ENCODE measurements at regions not wholly inside any gene's neighbourhood (a gene's known extent, or its start where the extent isn't known, plus 50 kb on each side); places are given as distances from the start of the nearest gene placed in this dataset.

- no peak for DNase-seq
Measured at GRCh38 chr2:71950256-71951082, 197.2 kb downstream of the CYP26B1 start.

- DNase-seq = no peak
Measured at GRCh38 chr2:71949537-71949798, 198.2 kb downstream of the CYP26B1 start.

- no peak for DNase-seq
Measured at GRCh38 chr2:71948781-71949536, 198.7 kb downstream of the CYP26B1 start.

DNA sequence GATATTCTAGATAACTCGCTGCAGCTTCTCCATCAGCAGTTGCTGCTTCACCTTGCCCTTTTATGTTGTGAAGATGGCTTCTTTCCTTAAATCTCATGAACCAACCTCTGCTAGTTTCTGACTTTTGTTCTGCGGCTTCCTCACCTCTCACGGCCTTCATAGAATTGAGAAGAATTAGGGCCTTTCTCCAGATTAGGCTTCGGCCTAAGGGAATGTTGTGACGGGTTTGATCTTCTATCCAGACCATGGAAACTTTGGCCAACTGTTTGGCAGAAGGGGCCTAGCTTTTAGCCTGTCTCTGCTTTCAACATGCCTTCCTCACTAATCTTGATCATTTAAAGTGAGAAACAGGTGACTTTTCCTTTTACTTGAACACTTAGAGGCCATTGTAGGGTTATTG is 199.9 kb downstream of the CYP26B1 start:
- DNase-seq = no peak

DNA sequence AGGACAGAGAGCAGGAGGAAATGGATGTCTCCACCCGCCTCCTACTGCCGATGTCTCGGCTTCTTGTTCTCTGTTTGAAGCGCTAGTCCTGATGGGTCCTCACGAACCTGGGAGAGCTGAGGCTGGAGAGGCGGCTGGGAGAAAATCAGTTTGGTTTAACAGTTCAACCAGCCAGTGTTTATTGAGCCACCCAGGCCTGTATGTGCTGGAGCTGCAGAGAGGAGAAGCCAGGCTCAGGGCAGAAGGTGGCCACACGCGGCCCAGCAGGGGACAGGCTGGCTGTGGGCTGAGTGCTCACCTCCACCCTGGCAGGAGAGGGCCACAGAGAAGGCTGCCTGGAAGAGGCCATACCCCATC is 202.1 kb downstream of the CYP26B1 start:
- DNase-seq = no peak

GRCh38 chr2:71944806-71945602 is 202.7 kb downstream of the CYP26B1 start:
- no peak for DNase-seq

GRCh38 chr2:71944183-71944550 is 203.5 kb downstream of the CYP26B1 start:
- DNase-seq = no peak

- DNase-seq = no peak
Measured at GRCh38 chr2:71943238-71944182, 204.2 kb downstream of the CYP26B1 start.

GRCh38 chr2:71941726-71942525 is 205.7 kb downstream of the CYP26B1 start:
- no peak for DNase-seq

DNA sequence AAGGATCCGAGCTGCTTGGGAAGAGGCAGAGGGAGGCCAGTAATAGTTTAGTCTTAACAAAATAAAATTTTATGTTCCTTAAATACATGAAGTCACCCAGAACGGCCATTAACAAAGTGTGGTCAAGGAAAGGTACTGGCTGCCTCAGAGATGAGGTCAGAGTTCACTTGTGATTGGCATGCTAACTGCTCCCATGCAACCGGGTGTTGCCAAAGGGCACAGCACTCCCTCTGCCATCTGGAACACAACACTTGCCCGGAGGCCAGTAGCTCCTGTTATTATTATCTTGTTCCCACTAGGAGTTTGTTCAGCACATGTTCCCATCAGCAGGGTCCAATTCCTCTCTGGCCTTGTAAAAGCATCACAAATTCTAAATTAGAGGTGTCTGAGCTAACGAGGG is 207.0 kb downstream of the CYP26B1 start:
- no peak for DNase-seq

DNA sequence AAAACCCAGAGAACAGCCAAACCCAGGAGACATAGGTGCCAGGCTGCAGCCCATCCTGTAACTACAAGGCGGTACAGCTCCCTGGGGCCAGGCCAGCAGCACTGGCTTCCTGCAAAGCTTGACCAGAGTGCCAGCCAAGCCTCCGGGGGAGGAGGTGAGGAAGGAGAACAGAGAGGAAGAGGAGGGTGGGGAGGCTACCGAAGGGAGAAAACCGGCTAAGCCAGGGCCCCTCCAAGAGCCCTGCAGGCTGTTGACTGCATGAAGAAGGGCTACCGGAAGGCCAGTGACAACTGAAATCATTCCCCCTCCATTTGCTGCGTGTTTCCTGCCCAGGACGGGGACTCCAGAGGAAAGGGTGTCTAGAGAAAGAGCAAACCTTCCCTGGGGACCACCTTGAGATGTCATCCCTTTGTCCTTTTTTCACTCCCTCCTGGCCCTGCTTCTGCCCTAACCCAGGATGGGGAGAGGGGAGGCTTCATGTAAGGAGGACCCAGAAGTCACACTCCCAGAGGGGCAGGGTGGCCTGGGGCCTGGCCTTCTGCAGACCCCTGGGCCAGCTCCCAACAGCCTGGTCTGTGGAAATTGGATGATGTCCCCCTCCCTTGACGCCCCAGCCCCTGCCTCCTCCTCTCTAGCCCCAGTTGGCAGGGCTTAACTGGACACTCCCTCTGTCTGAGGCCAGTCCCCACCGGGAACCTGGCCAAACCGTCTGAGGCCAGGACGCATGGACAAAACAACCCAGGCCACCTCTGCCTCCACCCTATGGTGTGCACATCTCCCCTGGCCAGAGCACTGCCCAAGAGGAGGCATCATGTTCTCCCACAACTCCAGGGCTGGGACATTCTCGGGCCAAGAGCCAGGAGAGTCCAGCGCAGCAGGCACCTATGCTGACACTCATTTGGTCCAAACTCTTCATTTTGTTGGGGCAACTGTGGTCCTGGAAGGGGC is 207.8 kb downstream of the CYP26B1 start:
- no peak for DNase-seq

- DNase-seq = no peak
Measured at GRCh38 chr2:71938659-71939587, 208.7 kb downstream of the CYP26B1 start.

DNA sequence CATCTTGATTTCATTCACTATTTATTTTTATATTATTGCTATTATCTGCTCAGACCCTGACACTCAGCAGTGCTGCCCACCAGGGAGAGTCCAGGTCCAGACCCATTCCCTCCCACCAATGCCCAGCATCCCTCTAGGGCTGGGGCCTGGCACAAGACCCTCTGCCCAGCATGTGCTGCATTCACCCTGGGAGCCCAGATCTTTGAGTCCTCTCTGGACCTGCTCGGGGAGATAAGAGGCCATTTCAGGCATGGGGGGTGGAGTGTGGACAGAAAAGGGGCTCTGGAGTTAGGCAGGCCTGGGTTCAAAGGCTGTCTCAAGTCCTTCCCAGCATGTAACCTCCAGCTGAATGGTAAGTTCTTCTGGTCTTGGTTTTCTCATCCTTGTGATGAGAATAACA is 209.6 kb downstream of the CYP26B1 start:
- DNase-seq = no peak

DNA sequence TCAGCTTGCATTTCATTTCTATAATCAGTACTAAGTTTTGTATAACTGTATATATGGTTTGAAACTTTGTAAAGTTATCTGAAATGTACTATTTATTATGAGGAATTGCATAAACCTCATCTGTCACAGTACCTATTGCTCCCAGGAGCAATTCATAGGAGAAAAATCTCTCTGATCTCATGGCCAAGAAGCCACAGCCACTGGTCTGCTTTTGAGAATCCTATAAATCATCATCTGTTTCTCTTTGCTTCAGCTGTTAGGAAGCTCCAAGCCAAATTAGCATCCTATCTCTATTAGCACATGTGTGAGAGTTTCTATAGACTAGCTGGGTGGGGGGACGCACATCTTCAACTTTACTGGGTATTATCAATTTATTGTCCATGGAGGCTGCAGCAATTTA is 210.3 kb downstream of the CYP26B1 start:
- no peak for DNase-seq

GRCh38 chr2:71936076-71937030 is 211.3 kb downstream of the CYP26B1 start:
- no peak for DNase-seq

DNA sequence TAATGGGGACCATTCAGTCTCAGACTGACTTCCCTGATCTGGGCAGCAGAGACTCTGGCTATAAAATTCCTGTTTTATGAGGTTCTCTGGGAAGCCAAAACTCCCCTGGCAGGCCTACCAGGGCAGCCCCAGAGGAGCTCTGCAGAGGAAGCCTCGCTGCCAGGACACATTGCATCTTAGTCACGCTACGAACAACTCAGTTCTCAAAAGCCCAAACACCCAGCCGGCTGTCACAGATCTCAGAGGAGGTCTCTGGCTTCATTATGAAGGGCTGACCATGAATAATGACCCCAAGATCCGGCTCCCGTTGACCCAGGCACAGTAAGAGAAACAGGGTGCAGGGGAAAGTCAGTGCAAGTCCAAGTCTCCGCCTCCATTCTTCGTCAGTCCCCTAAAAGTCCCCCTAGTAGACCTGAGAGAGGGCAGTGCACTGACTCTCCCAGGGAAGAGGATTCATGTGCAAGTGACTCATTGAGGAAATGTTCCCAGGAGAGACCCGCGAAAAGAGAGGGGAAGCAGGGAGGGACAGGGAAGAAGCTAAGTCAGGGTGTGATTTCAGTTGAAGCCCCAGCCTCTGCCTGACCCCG is 212.3 kb downstream of the CYP26B1 start:
- DNase-seq = no peak

- no peak for DNase-seq
Measured at GRCh38 chr2:71934595-71935261, 212.9 kb downstream of the CYP26B1 start.

GRCh38 chr2:71934320-71934593 is 213.4 kb downstream of the CYP26B1 start:
- no peak for DNase-seq
